Cardiac fibroblast (primary cell): ENCODE measurements at regions not wholly inside any gene's neighbourhood (a gene's known extent, or its start where the extent isn't known, plus 50 kb on each side); places are given as distances from the start of the nearest gene placed in this dataset.

ENCODE experiments used
- DNase-seq, 2 donors: peaks; one replicate each; pipeline versions ENCODE4 v3.0.0 to v3.0.0-alpha.2; 2010; ENCODE audit warnings: low read depth in 2 of 2
- H3K4me3 ChIP-seq, 2 donors: replicated peaks in 1 of 2; 1 replicate in 1 of 2; 2 replicates in 1 of 2; pipeline ENCODE4 v1.5.1; 2011; ENCODE audit warnings: low read depth in 2 of 2, low read length in 2 of 2, mild to moderate bottlenecking in 2 of 2, moderate library complexity in 1 of 2
- TF ChIP-seq, protein P1 (sequence below): IDR thresholded peaks from one replicate; pipeline ENCODE4 v1.5.1; 2011; ENCODE audit warnings: low read depth, mild to moderate bottlenecking, low read length, inconsistent platforms

GRCh38 chr1:186511761-186512637, 51.1 kb upstream of the PDC start:
- peak in 1 of 2 donors; percentile 24 for DNase-seq
- TF ChIP-seq, protein P1, sequence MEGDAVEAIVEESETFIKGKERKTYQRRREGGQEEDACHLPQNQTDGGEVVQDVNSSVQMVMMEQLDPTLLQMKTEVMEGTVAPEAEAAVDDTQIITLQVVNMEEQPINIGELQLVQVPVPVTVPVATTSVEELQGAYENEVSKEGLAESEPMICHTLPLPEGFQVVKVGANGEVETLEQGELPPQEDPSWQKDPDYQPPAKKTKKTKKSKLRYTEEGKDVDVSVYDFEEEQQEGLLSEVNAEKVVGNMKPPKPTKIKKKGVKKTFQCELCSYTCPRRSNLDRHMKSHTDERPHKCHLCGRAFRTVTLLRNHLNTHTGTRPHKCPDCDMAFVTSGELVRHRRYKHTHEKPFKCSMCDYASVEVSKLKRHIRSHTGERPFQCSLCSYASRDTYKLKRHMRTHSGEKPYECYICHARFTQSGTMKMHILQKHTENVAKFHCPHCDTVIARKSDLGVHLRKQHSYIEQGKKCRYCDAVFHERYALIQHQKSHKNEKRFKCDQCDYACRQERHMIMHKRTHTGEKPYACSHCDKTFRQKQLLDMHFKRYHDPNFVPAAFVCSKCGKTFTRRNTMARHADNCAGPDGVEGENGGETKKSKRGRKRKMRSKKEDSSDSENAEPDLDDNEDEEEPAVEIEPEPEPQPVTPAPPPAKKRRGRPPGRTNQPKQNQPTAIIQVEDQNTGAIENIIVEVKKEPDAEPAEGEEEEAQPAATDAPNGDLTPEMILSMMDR: no peak
- no peak overlapping the region for H3K4me3 ChIP-seq
